Urinary bladder (tissue), 3 donors: ENCODE measurements at regions not wholly inside any gene's neighbourhood (a gene's known extent, or its start where the extent isn't known, plus 50 kb on each side); places are given as distances from the start of the nearest gene placed in this dataset.

Experiments used
- DNase-seq: peaks from one replicate; pipeline ENCODE4 v3.0.0-alpha.2; 2015; ENCODE audit errors: extremely low spot score
- H3K27ac ChIP-seq: one replicate; pipeline ENCODE4 v1.5.1; 2013; ENCODE audit warnings: low read depth, mild to moderate bottlenecking, moderate library complexity
- H3K36me3 ChIP-seq: one replicate; pipeline ENCODE4 v1.6.1; 2013; ENCODE audit warnings: mild to moderate bottlenecking, moderate library complexity; ENCODE audit not compliant: insufficient read depth
- H3K4me1 ChIP-seq: one replicate; pipeline ENCODE4 v1.6.1; 2013; ENCODE audit warnings: mild to moderate bottlenecking, moderate library complexity; ENCODE audit not compliant: insufficient read depth
- H3K4me3 ChIP-seq: one replicate; pipeline ENCODE4 v1.5.1; 2013; ENCODE audit warnings: low read depth, low read length
- WGBS: extraction: QIAGEN DNeasy Blood & Tissue Kit; methylation state at CpG from one replicate; pipeline ENCODE4 v1.1.7; 2013; 5-methylcytosine and 5-hydroxymethylcytosine counted together
- donor health status: healthy with polysubstance abuse.
- donor health status: healthy.

- H3K36me3 ChIP-seq = no peaks in the 10 kb centered on the region
- no peaks in the 10 kb centered on the region for H3K4me1 ChIP-seq
- no peak overlapping the region for H3K4me3 ChIP-seq
- DNase-seq = no peak
- no peak overlapping the region for H3K27ac ChIP-seq
Observed at GRCh38 chr21:28426545-28426944, 566.1 kb downstream of the LTN1 start.

- no peaks in the 10 kb centered on the region for H3K4me1 ChIP-seq
- H3K36me3 ChIP-seq = no peaks in the 10 kb centered on the region
- H3K27ac ChIP-seq = no peak overlapping the region
- 53% methylated on average over 3 of the region's 3 CpGs for WGBS
- no peak overlapping the region for H3K4me3 ChIP-seq
- DNase-seq = no peak
Observed at GRCh38 chr21:28423521-28424190, 569.0 kb downstream of the LTN1 start.

GRCh38 chr21:28421716-28422524, 570.8 kb downstream of the LTN1 start:
- DNase-seq = no peak
- Histone ChIP-seq H3K36me3 (no peaks in the 10 kb centered on the region), H3K27ac (no peak overlapping the region), H3K4me1 (no peaks in the 10 kb centered on the region), H3K4me3 (no peak overlapping the region)
- 60% methylated on average over 3 of the region's 3 CpGs for WGBS

GRCh38 chr21:28419811-28420210, 572.9 kb downstream of the LTN1 start:
- Histone ChIP-seq H3K27ac (no peak overlapping the region), H3K4me3 (no peak overlapping the region), H3K36me3 (no peaks in the 10 kb centered on the region), H3K4me1 (no peaks in the 10 kb centered on the region)
- WGBS = 71% methylated on average over 2 of the region's 2 CpGs
- no peak for DNase-seq

GRCh38 chr21:28418726-28419514, 573.8 kb downstream of the LTN1 start:
- WGBS = 59% methylated on average over 6 of the region's 6 CpGs
- H3K4me3 ChIP-seq = no peak overlapping the region
- H3K27ac ChIP-seq = no peak overlapping the region
- DNase-seq = no peak
- H3K4me1 ChIP-seq = no peaks in the 10 kb centered on the region
- no peaks in the 10 kb centered on the region for H3K36me3 ChIP-seq

GRCh38 chr21:28410256-28410655, 582.4 kb downstream of the LTN1 start:
- DNase-seq = no peak
- 49% methylated on average over 2 of the region's 2 CpGs for WGBS
- no peak overlapping the region for H3K27ac ChIP-seq
- H3K36me3 ChIP-seq = no peaks in the 10 kb centered on the region
- no peak overlapping the region for H3K4me3 ChIP-seq
- no peaks in the 10 kb centered on the region for H3K4me1 ChIP-seq

GRCh38 chr21:28402616-28402989, 590.1 kb downstream of the LTN1 start:
- H3K36me3 ChIP-seq = no peaks in the 10 kb centered on the region
- H3K4me3 ChIP-seq = no peak overlapping the region
- 35% methylated on average over 1 of the region's 1 CpG for WGBS

GRCh38 chr21:28397040-28397439, 595.6 kb downstream of the LTN1 start:
- no peak overlapping the region for H3K4me3 ChIP-seq

More at GRCh38 chr21:28402616-28402989, 590.1 kb downstream of the LTN1 start:
- no peak overlapping the region for H3K27ac ChIP-seq
- no peak for DNase-seq
- no peaks in the 10 kb centered on the region for H3K4me1 ChIP-seq

GRCh38 chr21:28396421-28396820, 596.3 kb downstream of the LTN1 start:
- 72% methylated on average over 5 of the region's 5 CpGs for WGBS

More at GRCh38 chr21:28397040-28397439, 595.6 kb downstream of the LTN1 start:
- Histone ChIP-seq H3K27ac (no peak overlapping the region), H3K36me3 (no peaks in the 10 kb centered on the region), H3K4me1 (no peaks in the 10 kb centered on the region)
- DNase-seq = no peak

GRCh38 chr21:28393279-28393678, 599.4 kb downstream of the LTN1 start:
- Histone ChIP-seq H3K36me3 (no peaks in the 10 kb centered on the region), H3K27ac (no peak overlapping the region), H3K4me3 (no peak overlapping the region), H3K4me1 (no peaks in the 10 kb centered on the region)
- 87% methylated on average over 7 of the region's 7 CpGs for WGBS
- peak; percentile 55 for DNase-seq

More at GRCh38 chr21:28396421-28396820, 596.3 kb downstream of the LTN1 start:
- Histone ChIP-seq H3K27ac (no peak overlapping the region), H3K4me1 (no peaks in the 10 kb centered on the region), H3K4me3 (no peak overlapping the region), H3K36me3 (no peaks in the 10 kb centered on the region)
- no peak for DNase-seq

GRCh38 chr21:28391938-28392849, 600.5 kb downstream of the LTN1 start:
- no peaks in the 10 kb centered on the region for H3K4me1 ChIP-seq
- H3K27ac ChIP-seq = no peak overlapping the region
- 86% methylated on average over 3 of the region's 3 CpGs for WGBS

GRCh38 chr21:28387220-28387619, 605.5 kb downstream of the LTN1 start:
- no peak for DNase-seq
- Histone ChIP-seq H3K27ac (no peak overlapping the region), H3K4me1 (no peaks in the 10 kb centered on the region), H3K36me3 (no peaks in the 10 kb centered on the region), H3K4me3 (no peak overlapping the region)
- WGBS = 87% methylated on average over 1 of the region's 1 CpG

More at GRCh38 chr21:28391938-28392849, 600.5 kb downstream of the LTN1 start:
- no peak for DNase-seq
- Histone ChIP-seq H3K36me3 (no peaks in the 10 kb centered on the region), H3K4me3 (no peak overlapping the region)

- no peaks in the 10 kb centered on the region for H3K4me1 ChIP-seq
- H3K36me3 ChIP-seq = no peaks in the 10 kb centered on the region
- 96% methylated on average over 1 of the region's 1 CpG for WGBS
- no peak overlapping the region for H3K4me3 ChIP-seq
- H3K27ac ChIP-seq = no peak overlapping the region
- no peak for DNase-seq
Observed at GRCh38 chr21:28385845-28386244, 606.8 kb downstream of the LTN1 start.
